ENCODE measurements at regions not wholly inside any gene's neighbourhood (a gene's known extent, or its start where the extent isn't known, plus 50 kb on each side); places are given as distances from the start of the nearest gene placed in this dataset.

DNA sequence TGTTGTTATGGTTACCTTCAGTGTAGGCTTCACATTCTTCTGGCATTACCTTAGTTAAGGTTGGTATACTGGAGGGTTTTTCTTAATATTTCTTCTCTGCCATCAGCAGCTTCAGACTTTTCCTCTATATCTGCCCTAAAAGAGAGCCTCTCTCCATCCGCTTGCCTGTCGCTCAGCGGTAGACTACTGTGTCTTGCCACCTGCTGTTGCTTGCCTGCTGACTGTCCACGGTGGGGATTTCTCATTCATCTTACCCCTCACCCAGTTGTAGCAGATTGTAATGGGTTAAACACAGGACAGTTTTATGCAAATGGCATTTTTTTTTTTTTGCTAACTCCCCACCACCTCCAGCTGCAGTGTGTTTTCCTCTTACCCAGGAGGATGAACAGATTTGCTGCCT lies 577.2 kb downstream of the SLITRK5 start:
- Histone ChIP-seq H3K36me3 (replicated peaks; ENCODE audit: insufficient read depth, low read depth) (no peaks in the 10 kb centered on the region), H3K4me3 (no peak overlapping the region), H3K27ac (no peak overlapping the region), H3K4me1 (ENCODE audit: insufficient read depth) (no peaks in the 10 kb centered on the region), H3K9me2 (replicated peaks; ENCODE audit: insufficient read depth) (no peaks in the 10 kb centered on the region), H3K27me3 (no peaks in the 10 kb centered on the region), H3K9me3 (ENCODE audit: low read depth) (no peaks in the 10 kb centered on the region), H4K20me1 (ENCODE audit: insufficient read depth, poor library complexity, severe bottlenecking) (no peaks in the 10 kb centered on the region), H3K4me2 (no peak overlapping the region), H3K79me2 (no peaks in the 10 kb centered on the region), H2AFZ (no peak overlapping the region)
- TF ChIP-seq EZH2phosphoT487 (IDR thresholded peaks at IDR 0.05; ENCODE audit: low read depth, severe bottlenecking, unreplicated experiment) (no peak), EZH2 (IDR thresholded peaks at IDR 0.05; ENCODE audit: borderline replicate concordance) (no peak)
- TF ChIP-seq, protein P1, sequence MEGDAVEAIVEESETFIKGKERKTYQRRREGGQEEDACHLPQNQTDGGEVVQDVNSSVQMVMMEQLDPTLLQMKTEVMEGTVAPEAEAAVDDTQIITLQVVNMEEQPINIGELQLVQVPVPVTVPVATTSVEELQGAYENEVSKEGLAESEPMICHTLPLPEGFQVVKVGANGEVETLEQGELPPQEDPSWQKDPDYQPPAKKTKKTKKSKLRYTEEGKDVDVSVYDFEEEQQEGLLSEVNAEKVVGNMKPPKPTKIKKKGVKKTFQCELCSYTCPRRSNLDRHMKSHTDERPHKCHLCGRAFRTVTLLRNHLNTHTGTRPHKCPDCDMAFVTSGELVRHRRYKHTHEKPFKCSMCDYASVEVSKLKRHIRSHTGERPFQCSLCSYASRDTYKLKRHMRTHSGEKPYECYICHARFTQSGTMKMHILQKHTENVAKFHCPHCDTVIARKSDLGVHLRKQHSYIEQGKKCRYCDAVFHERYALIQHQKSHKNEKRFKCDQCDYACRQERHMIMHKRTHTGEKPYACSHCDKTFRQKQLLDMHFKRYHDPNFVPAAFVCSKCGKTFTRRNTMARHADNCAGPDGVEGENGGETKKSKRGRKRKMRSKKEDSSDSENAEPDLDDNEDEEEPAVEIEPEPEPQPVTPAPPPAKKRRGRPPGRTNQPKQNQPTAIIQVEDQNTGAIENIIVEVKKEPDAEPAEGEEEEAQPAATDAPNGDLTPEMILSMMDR (IDR thresholded peaks at IDR 0.05; ENCODE audit: poor library complexity), result no peak
- 64% methylated on average over 4 of the region's 4 CpGs for WGBS (ENCODE audit: low lambda C conversion rate, missing lambda C conversion rate)
- DNase-seq (ENCODE audit: low spot score), result no peak

DNA sequence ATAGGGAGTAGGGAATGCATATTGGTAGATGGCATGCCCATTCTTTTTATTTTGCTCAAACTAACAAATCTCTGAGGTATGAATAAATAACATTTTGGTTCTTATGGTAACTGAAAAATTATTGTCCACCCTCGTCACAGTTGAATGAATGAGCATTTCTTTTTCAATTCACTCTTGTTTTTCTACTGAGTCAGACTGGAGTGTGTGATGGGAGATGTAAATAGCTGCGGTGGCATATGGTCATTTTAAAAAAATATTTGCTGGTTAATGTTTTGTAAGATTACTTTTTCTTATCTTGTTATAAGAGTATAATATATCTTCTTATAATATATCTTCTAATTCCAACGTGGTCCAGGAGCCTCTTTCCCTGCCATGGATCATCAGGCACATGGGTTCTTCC lies 586.5 kb downstream of the SLITRK5 start:
- Histone ChIP-seq H3K4me2 (no peak overlapping the region), H3K36me3 (replicated peaks; ENCODE audit: insufficient read depth, low read depth) (no peaks in the 10 kb centered on the region), H3K27ac (no peak overlapping the region), H2AFZ (no peak overlapping the region), H3K79me2 (no peaks in the 10 kb centered on the region), H4K20me1 (ENCODE audit: insufficient read depth, poor library complexity, severe bottlenecking) (no peaks in the 10 kb centered on the region), H3K4me3 (no peak overlapping the region), H3K9me3 (ENCODE audit: low read depth) (no peaks in the 10 kb centered on the region), H3K27me3 (no peaks in the 10 kb centered on the region), H3K4me1 (ENCODE audit: insufficient read depth) (no peaks in the 10 kb centered on the region), H3K9me2 (replicated peaks; ENCODE audit: insufficient read depth) (no peaks in the 10 kb centered on the region)
- 87% methylated on average over 3 of the region's 3 CpGs for WGBS (ENCODE audit: low lambda C conversion rate, missing lambda C conversion rate)
- TF ChIP-seq, protein P1 (IDR thresholded peaks at IDR 0.05; ENCODE audit: poor library complexity), result no peak
- TF ChIP-seq EZH2 (IDR thresholded peaks at IDR 0.05; ENCODE audit: borderline replicate concordance), result no peak
- TF ChIP-seq EZH2phosphoT487 (IDR thresholded peaks at IDR 0.05; ENCODE audit: low read depth, severe bottlenecking, unreplicated experiment), result no peak
- DNase-seq (ENCODE audit: low spot score), result no peak

DNA sequence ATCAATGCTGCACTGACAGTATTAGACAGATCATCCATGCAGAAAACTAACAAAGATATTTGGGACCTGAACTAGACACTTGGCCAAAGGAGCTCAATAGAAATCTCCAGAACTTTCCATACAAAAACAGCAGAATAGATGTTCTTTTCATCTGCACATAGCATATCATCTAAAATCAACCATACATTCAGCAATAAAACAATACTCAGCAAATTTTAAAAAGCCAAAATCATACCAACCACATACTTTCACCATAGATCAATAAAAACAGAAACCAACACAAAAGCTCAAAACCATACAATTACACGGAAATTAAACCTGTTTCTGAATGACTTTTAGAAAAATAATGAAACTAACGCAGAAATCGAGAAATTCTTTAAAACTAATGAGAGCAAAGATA lies 592.6 kb downstream of the SLITRK5 start:
- Histone ChIP-seq H3K4me2 (no peak overlapping the region), H3K27ac (no peak overlapping the region), H3K9me3 (ENCODE audit: low read depth) (no peaks in the 10 kb centered on the region), H3K4me1 (ENCODE audit: insufficient read depth) (no peaks in the 10 kb centered on the region), H3K9me2 (replicated peaks; ENCODE audit: insufficient read depth) (no peaks in the 10 kb centered on the region), H3K79me2 (no peaks in the 10 kb centered on the region), H2AFZ (no peak overlapping the region), H3K4me3 (no peak overlapping the region), H3K36me3 (replicated peaks; ENCODE audit: insufficient read depth, low read depth) (no peaks in the 10 kb centered on the region), H3K27me3 (no peaks in the 10 kb centered on the region), H4K20me1 (ENCODE audit: insufficient read depth, poor library complexity, severe bottlenecking) (no peaks in the 10 kb centered on the region)
- no peak for DNase-seq (ENCODE audit: low spot score)
- TF ChIP-seq EZH2phosphoT487 (IDR thresholded peaks at IDR 0.05; ENCODE audit: low read depth, severe bottlenecking, unreplicated experiment) (no peak), EZH2 (IDR thresholded peaks at IDR 0.05; ENCODE audit: borderline replicate concordance) (no peak)
- TF ChIP-seq, protein P1 (IDR thresholded peaks at IDR 0.05; ENCODE audit: poor library complexity), result no peak
- 88% methylated on average over 3 of the region's 3 CpGs for WGBS (ENCODE audit: low lambda C conversion rate, missing lambda C conversion rate)

DNA sequence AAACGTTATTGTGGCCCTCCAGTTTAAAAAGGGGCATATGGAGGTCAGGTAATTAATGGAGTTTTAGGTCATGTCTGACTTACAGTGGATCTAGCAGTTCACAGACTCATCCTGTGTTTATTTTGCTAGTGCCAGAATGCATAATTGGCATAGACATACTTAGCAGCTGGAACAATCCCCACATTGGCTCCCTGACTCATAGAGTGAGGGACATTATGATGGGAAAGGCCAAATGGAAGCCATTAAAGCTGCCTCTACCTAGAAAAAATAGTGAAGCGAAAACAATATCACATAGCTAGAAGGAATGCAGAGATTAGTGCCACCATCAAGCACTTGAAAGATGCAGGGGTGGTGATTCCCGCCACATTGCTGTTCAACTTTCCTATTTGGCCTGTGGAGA lies 610.7 kb downstream of the SLITRK5 start:
- H2AFZ ChIP-seq, result no peak overlapping the region
- no peak overlapping the region for H3K4me3 ChIP-seq
- no peaks in the 10 kb centered on the region for H3K27me3 ChIP-seq
- no peaks in the 10 kb centered on the region for H3K79me2 ChIP-seq
- H4K20me1 ChIP-seq (ENCODE audit: insufficient read depth, poor library complexity, severe bottlenecking), result no peaks in the 10 kb centered on the region
- H3K27ac ChIP-seq, result no peak overlapping the region
- WGBS (ENCODE audit: low lambda C conversion rate, missing lambda C conversion rate), result 69% methylated on average over 3 of the region's 3 CpGs
- no peak overlapping the region for H3K4me2 ChIP-seq
- no peaks in the 10 kb centered on the region for H3K9me2 ChIP-seq (replicated peaks; ENCODE audit: insufficient read depth)
- H3K4me1 ChIP-seq (ENCODE audit: insufficient read depth), result no peaks in the 10 kb centered on the region
- no peaks in the 10 kb centered on the region for H3K36me3 ChIP-seq (replicated peaks; ENCODE audit: insufficient read depth, low read depth)
- TF ChIP-seq EZH2phosphoT487 (IDR thresholded peaks at IDR 0.05; ENCODE audit: low read depth, severe bottlenecking, unreplicated experiment), result no peak
- TF ChIP-seq, protein P1 (IDR thresholded peaks at IDR 0.05; ENCODE audit: poor library complexity), result no peak
- no peak for TF ChIP-seq EZH2 (IDR thresholded peaks at IDR 0.05; ENCODE audit: borderline replicate concordance)
- no peaks in the 10 kb centered on the region for H3K9me3 ChIP-seq (ENCODE audit: low read depth)
- no peak for DNase-seq (ENCODE audit: low spot score)
